SH-SY5Y (cell line): ENCODE measurements at regions not wholly inside any gene's neighbourhood (a gene's known extent, or its start where the extent isn't known, plus 50 kb on each side); places are given as distances from the start of the nearest gene placed in this dataset.

ENCODE experiments used
- GATA2 ChIP-seq: IDR thresholded peaks from 2 replicates; pipeline ENCODE4 v1.6.1; 2011; ENCODE audit warnings: mild to moderate bottlenecking, low read depth, low read length
- GATA3 ChIP-seq: IDR thresholded peaks from 2 replicates; pipeline ENCODE4 v1.6.1; 2011; ENCODE audit warnings: low read depth, mild to moderate bottlenecking, low read length, moderate library complexity

GRCh38 chr2:185108588-185108987, 510.3 kb downstream of the ZNF804A start:
- TF ChIP-seq GATA2 = no peak
- no peak for TF ChIP-seq GATA3
